MM.1S (cell line): ENCODE measurements at regions not wholly inside any gene's neighbourhood (a gene's known extent, or its start where the extent isn't known, plus 50 kb on each side); places are given as distances from the start of the nearest gene placed in this dataset.

Source experiments
- DNase-seq: peaks from one replicate; pipeline ENCODE4 v3.0.0-alpha.2; 2015
- H2AFZ ChIP-seq: fragments of 300-600 bp; sonication (generic); 2 replicates; pipeline ENCODE4 v1.6.0; 2016; ENCODE audit warnings: antibody characterized with exemption, low read length
- H3F3A ChIP-seq: fragments of 300-600 bp; sonication (generic); 2 replicates; pipeline ENCODE4 v1.6.1; 2016; ENCODE audit warnings: mild to moderate bottlenecking, antibody characterized with exemption, low read length, moderate library complexity, mixed read lengths; ENCODE audit not compliant: insufficient read depth
- H3K27ac ChIP-seq: fragments of 300-600 bp; sonication (generic); 2 replicates; pipeline ENCODE4 v1.5.1; 2016; ENCODE audit warnings: mild to moderate bottlenecking, low read length
- H3K27me3 ChIP-seq: fragments of 300-600 bp; sonication (generic); replicated peaks from 2 replicates; pipeline ENCODE4 v1.6.0; 2016; ENCODE audit warnings: low read length; ENCODE audit not compliant: insufficient read depth
- H3K36me3 ChIP-seq: fragments of 300-600 bp; sonication (generic); replicated peaks from 2 replicates; pipeline ENCODE4 v1.6.1; 2016; ENCODE audit warnings: mild to moderate bottlenecking, low read length, mixed read lengths; ENCODE audit not compliant: insufficient read depth
- H3K4me1 ChIP-seq: fragments of 300-600 bp; sonication (generic); 2 replicates; pipeline ENCODE4 v1.6.1; 2016; ENCODE audit warnings: low read length, mixed read lengths
- H3K4me2 ChIP-seq: fragments of 300-600 bp; sonication (generic); 2 replicates; pipeline ENCODE4 v1.6.0; 2016; ENCODE audit warnings: low read depth, low read length
- H3K4me3 ChIP-seq: fragments of 300-600 bp; sonication (generic); 2 replicates; pipeline ENCODE4 v1.5.1; 2016; ENCODE audit warnings: low read length, mixed read lengths
- H3K79me2 ChIP-seq: fragments of 300-600 bp; sonication (generic); 2 replicates; pipeline ENCODE4 v1.6.1; 2016; ENCODE audit warnings: mixed run types, low read length, mixed read lengths
- H3K9ac ChIP-seq: fragments of 300-600 bp; sonication (generic); 2 replicates; pipeline ENCODE4 v1.6.1; 2016; ENCODE audit warnings: low read length, mixed read lengths
- H3K9me2 ChIP-seq: fragments of 300-600 bp; sonication (generic); replicated peaks from 2 replicates; pipeline ENCODE4 v1.6.1; 2016; ENCODE audit warnings: mild to moderate bottlenecking, low read length, mixed read lengths; ENCODE audit not compliant: insufficient read depth
- H3K9me3 ChIP-seq: fragments of 300-600 bp; sonication (generic); replicated peaks from 2 replicates; pipeline ENCODE4 v1.6.1; 2016; ENCODE audit warnings: mild to moderate bottlenecking, low read length, mixed read lengths; ENCODE audit not compliant: insufficient read depth
- H4K20me1 ChIP-seq: fragments of 300-600 bp; sonication (generic); 2 replicates; pipeline ENCODE4 v1.6.1; 2016; ENCODE audit warnings: mild to moderate bottlenecking, low read length, moderate library complexity, mixed read lengths; ENCODE audit not compliant: insufficient read depth
- CTCF ChIP-seq: fragments of 300-600 bp; sonication (generic); IDR thresholded peaks from 2 replicates; pipeline ENCODE4 v1.5.1; 2016; ENCODE audit warnings: antibody characterized with exemption, low read length, mixed read lengths
- EZH2 ChIP-seq: fragments of 300-600 bp; sonication (generic); optimal IDR thresholded peaks from 2 replicates; pipeline ENCODE3; 2017; ENCODE audit warnings: low read depth, mild to moderate bottlenecking, antibody characterized with exemption, low read length, mixed read lengths
- EZH2phosphoT487 ChIP-seq: fragments of 300-600 bp; sonication (generic); IDR thresholded peaks from 2 replicates; pipeline ENCODE4 v1.6.1; 2018; ENCODE audit warnings: antibody characterized with exemption, low read length

GRCh38 chr5:160979385-160979784, 127.4 kb upstream of the ATP10B start:
- no peak for TF ChIP-seq EZH2
- TF ChIP-seq CTCF, result no peak
- no peak for TF ChIP-seq EZH2phosphoT487
- Histone ChIP-seq H2AFZ (no peak overlapping the region), H3K9ac (no peak overlapping the region), H3F3A (no peaks in the 10 kb centered on the region), H4K20me1 (no peaks in the 10 kb centered on the region), H3K36me3 (no peaks in the 10 kb centered on the region), H3K79me2 (no peaks in the 10 kb centered on the region), H3K27ac (no peak overlapping the region), H3K27me3 (no peaks in the 10 kb centered on the region), H3K4me3 (no peak overlapping the region), H3K9me3 (no peaks in the 10 kb centered on the region), H3K4me2 (peak overlapping the region; percentile 8), H3K4me1 (0 out of 2 replicates have a peak, but pooled peaks cover 3% of the 10 kb centered on the region), H3K9me2 (no peaks in the 10 kb centered on the region)
- DNase-seq, result peak; percentile 50

- H3K36me3 ChIP-seq, result no peaks in the 10 kb centered on the region
- H3F3A ChIP-seq, result no peaks in the 10 kb centered on the region
- H2AFZ ChIP-seq, result no peak overlapping the region
- no peaks in the 10 kb centered on the region for H3K27me3 ChIP-seq
- H3K79me2 ChIP-seq, result no peaks in the 10 kb centered on the region
- no peak overlapping the region for H3K4me3 ChIP-seq
- H4K20me1 ChIP-seq, result no peaks in the 10 kb centered on the region
- H3K4me2 ChIP-seq, result peak overlapping the region; percentile 8
- TF ChIP-seq EZH2phosphoT487 (no peak), CTCF (no peak), EZH2 (no peak)
- no peaks in the 10 kb centered on the region for H3K9me3 ChIP-seq
- no peaks in the 10 kb centered on the region for H3K9me2 ChIP-seq
- no peak overlapping the region for H3K27ac ChIP-seq
- DNase-seq, result no peak
- no peak overlapping the region for H3K9ac ChIP-seq
- 0 out of 2 replicates have a peak, but pooled peaks cover 3% of the 10 kb centered on the region for H3K4me1 ChIP-seq
Observed at GRCh38 chr5:160978944-160979343, 126.9 kb upstream of the ATP10B start.

GRCh38 chr5:160976181-160976580, 124.2 kb upstream of the ATP10B start:
- DNase-seq, result no peak
- H3K9ac ChIP-seq, result no peak overlapping the region
- H3K27me3 ChIP-seq, result no peaks in the 10 kb centered on the region
- no peak overlapping the region for H2AFZ ChIP-seq
- H3K9me3 ChIP-seq, result no peaks in the 10 kb centered on the region
- no peak overlapping the region for H3K4me2 ChIP-seq
- no peak overlapping the region for H3K27ac ChIP-seq
- 0 out of 2 replicates have a peak, but pooled peaks cover 3% of the 10 kb centered on the region for H3K4me1 ChIP-seq
- H3K4me3 ChIP-seq, result no peak overlapping the region
- no peaks in the 10 kb centered on the region for H3K9me2 ChIP-seq
- H3K79me2 ChIP-seq, result no peaks in the 10 kb centered on the region
- H3K36me3 ChIP-seq, result no peaks in the 10 kb centered on the region
- no peaks in the 10 kb centered on the region for H4K20me1 ChIP-seq
- H3F3A ChIP-seq, result no peaks in the 10 kb centered on the region
- no peak for TF ChIP-seq EZH2phosphoT487
- TF ChIP-seq EZH2, result no peak
- no peak for TF ChIP-seq CTCF
